GM12891 (cell line): ENCODE measurements at regions not wholly inside any gene's neighbourhood (a gene's known extent, or its start where the extent isn't known, plus 50 kb on each side); places are given as distances from the start of the nearest gene placed in this dataset.

Experiments
- DNase-seq: peaks from one replicate; pipeline ENCODE4 v3.0.0; 2011; ENCODE audit warnings: low spot score; ENCODE audit not compliant: insufficient read length
- FAIRE-seq: peaks from 2 replicates; lab custom pipeline; 2011; peaks lifted over from hg19 to GRCh38; lab: Jason Lieb, UNC
- PAX5 ChIP-seq: IDR thresholded peaks from 2 replicates; pipeline ENCODE4 v1.6.1; 2011; ENCODE audit warnings: low read length, moderate library complexity, mild to moderate bottlenecking; ENCODE audit not compliant: insufficient read depth, severe bottlenecking
- POLR2A ChIP-seq: IDR thresholded peaks from 2 replicates; pipeline ENCODE4 v1.6.1; 2011; ENCODE audit warnings: low read depth, low read length, control low read depth
- POLR2AphosphoS5 ChIP-seq: IDR thresholded peaks from 2 replicates; pipeline ENCODE4 v1.6.1; 2011; ENCODE audit warnings: low read depth, low read length, control low read depth
- POU2F2 ChIP-seq: IDR thresholded peaks from 2 replicates; pipeline ENCODE4 v1.6.1; 2011; ENCODE audit warnings: low read depth, mild to moderate bottlenecking, control low read depth, low read length, moderate library complexity
- SPI1 ChIP-seq: IDR thresholded peaks from 2 replicates; pipeline ENCODE4 v1.6.1; 2011; ENCODE audit warnings: low read depth, low read length, control low read depth
- TAF1 ChIP-seq: IDR thresholded peaks from 2 replicates; pipeline ENCODE4 v1.6.1; 2011; ENCODE audit warnings: low read depth, low read length, control low read depth

DNA sequence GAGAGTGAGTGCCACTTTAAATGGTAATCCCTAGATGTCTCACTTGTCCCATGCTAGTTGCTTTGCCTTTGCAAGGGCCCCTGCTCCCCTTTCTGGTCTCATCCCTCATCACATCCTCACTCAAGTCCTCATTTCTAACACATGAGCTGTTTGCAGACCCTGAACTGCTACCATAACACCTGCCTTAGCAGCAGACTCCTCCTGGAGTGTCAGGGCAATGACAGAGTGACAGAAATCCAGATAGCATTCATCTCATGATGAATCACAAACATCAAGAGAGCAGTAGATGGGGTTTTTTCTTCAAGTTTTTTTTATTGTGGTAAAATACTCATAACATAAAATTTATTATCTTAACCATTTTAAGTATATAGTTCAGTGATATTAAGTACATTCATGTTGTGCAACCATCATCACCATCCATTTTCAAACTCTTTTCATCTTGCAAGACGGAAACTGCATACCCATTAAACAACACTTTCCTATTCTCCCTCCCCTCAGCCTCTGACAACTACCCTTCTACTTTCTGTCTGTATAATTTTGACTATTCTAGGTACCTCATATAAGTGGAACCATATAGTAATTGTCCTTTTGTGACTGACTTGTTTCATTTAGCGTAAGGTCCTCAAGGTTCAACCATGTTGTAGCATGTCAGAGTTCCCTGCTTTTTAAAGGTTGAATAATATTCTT is 133.2 kb upstream of the RPS6KA3 start:
- no peak for DNase-seq
- TF ChIP-seq TAF1 (no peak), POLR2A (no peak), POLR2AphosphoS5 (no peak), POU2F2 (no peak), SPI1 (no peak), PAX5 (no peak)
- FAIRE-seq = no peak

DNA sequence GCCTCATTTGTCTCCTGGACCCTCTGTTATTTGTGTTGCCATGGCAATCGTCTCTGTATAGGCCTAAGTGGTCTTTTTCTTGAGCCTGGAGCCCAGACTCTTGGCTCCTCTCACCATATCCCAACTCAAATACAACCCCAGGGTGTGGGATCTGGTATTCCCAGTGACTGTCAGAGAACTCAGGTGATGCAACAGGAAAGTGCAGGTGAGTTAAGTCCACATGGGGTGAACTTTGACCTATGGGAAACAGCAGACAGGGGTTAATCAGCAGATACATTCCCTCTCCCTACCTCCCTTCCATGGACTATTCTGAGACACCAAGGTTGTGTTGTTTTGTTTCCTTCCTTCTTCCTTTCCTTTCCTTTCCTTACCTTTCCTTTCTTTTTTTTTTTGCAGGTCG is 130.9 kb upstream of the RPS6KA3 start:
- TF ChIP-seq PAX5 = no peak
- no peak for TF ChIP-seq POLR2AphosphoS5
- TF ChIP-seq POU2F2 = no peak
- TF ChIP-seq POLR2A = no peak
- TF ChIP-seq SPI1 = no peak
- TF ChIP-seq TAF1 = no peak
- DNase-seq = no peak
- no peak for FAIRE-seq

- DNase-seq = no peak
- TF ChIP-seq POLR2A (no peak), POU2F2 (no peak), PAX5 (no peak), POLR2AphosphoS5 (no peak), SPI1 (no peak), TAF1 (no peak)
- FAIRE-seq = peak; percentile 85
Measured at GRCh38 chrX:20394451-20394850, 127.7 kb upstream of the RPS6KA3 start.

DNA sequence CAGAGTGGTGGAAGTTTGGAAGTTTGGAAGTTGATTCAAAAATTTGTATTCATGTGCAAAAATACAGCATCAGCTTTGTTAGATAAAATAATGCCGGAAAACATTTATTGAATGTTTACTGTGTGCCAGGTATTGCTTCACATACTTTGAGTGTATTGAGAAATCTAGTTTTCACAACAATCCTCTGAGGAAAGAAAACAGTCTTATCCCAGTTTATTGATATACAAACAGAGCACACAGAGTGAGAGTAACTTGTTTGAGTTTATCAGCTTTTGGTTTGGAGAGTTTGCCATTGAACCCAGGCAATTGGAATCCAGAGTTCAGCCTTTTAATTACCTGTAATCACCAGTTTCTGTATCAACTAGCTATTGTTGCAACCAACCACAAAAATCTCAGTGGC is 127.2 kb upstream of the RPS6KA3 start:
- FAIRE-seq (no peak), DNase-seq (no peak)
- TF ChIP-seq PAX5 = no peak
- no peak for TF ChIP-seq POLR2AphosphoS5

DNA sequence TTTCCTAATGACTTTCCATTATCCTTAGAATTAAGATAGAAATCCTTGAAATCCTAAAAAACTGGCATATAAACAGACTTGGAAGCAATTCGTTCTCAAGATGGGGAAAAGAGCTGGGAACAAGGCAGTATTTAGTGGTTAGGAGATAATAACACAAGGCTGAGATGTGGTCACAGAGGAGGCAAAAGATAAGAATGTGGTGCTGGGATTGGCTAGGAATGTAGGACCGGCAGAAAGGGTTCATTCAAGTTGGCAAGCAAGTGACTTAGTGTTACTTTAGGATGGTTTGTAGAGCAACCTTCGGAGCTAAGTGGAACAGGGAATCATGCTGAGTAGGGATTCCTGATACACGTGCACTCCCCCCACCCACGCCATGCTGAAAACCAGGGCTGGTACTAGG is 121.9 kb upstream of the RPS6KA3 start:
- DNase-seq (no peak), FAIRE-seq (no peak)
- TF ChIP-seq POU2F2 = no peak

- TF ChIP-seq TAF1 (no peak), POU2F2 (no peak), PAX5 (no peak), SPI1 (no peak), POLR2AphosphoS5 (no peak), POLR2A (no peak)
- no peak for FAIRE-seq
- DNase-seq = no peak
Measured at GRCh38 chrX:20383477-20383876, 116.8 kb upstream of the RPS6KA3 start.

GRCh38 chrX:20382518-20383297 is 116.0 kb upstream of the RPS6KA3 start:
- FAIRE-seq = peak; percentile 91

DNA sequence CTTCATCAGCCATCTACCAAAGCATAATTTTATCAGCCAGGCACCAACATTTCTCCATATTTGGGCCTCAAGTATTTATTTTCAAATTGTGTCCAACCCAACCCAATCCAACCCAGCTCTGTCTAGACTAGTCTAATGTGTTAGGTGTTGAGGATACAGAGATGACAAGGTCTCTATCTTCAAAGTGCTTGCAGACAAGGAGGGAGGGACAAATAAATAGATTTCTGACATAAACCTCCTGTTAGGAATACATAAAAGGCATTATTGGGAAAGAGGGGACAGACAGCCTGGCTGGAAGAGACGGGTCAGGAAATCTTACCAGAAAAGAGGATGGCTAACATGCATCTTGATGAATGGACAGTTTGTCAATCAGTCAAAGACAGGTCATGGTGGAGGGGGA is 115.4 kb upstream of the RPS6KA3 start:
- DNase-seq = no peak
- no peak for FAIRE-seq
- TF ChIP-seq TAF1 = no peak
- TF ChIP-seq POU2F2 = no peak
- TF ChIP-seq PAX5 = no peak
- TF ChIP-seq POLR2A = no peak
- no peak for TF ChIP-seq SPI1

More at GRCh38 chrX:20382518-20383297, 116.0 kb upstream of the RPS6KA3 start:
- DNase-seq = no peak
- TF ChIP-seq TAF1 (no peak), POLR2A (no peak), SPI1 (no peak), PAX5 (no peak), POLR2AphosphoS5 (no peak), POU2F2 (no peak)

GRCh38 chrX:20378233-20378920 is 111.7 kb upstream of the RPS6KA3 start:
- DNase-seq (no peak), FAIRE-seq (peak; percentile 87)
- TF ChIP-seq POLR2A = no peak
- TF ChIP-seq SPI1 = peak; percentile 20; the same call in 1 of the 2 replicates
- TF ChIP-seq TAF1 = no peak
